ENCODE measurements at regions not wholly inside any gene's neighbourhood (a gene's known extent, or its start where the extent isn't known, plus 50 kb on each side); places are given as distances from the start of the nearest gene placed in this dataset.

- TF ChIP-seq CTCF (IDR thresholded peaks at IDR 0.05 in 4 of 5, conservative IDR thresholded peaks at IDR 0.05 in 1 of 5), result no peak
- no peak for TF ChIP-seq POLR2A (IDR thresholded peaks at IDR 0.05)
Measured at GRCh38 chr17:17422641-17423040, 54.2 kb upstream of the MED9 start.
